ENCODE measurements at regions not wholly inside any gene's neighbourhood (a gene's known extent, or its start where the extent isn't known, plus 50 kb on each side); places are given as distances from the start of the nearest gene placed in this dataset.

DNA sequence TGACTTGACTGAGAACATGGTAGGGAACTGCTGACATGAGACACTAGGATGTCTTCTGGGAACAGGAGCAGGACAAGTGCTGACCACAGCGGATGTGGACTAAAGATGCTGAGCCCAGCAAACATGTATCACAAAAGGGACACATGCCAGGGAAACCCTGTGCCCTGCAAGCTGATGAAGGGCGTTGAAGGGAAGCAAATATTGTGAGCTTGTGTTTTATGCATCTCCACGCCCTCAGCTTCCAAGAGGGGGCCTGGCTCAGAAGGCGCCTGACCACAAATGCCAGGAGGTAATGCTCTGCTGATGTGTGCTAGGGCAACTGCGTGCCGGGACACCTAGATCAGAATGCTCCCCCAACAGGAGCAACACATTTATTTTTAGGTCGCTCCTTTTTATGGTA is 207.3 kb downstream of the CXCL12 start:
- TF ChIP-seq, protein P1, sequence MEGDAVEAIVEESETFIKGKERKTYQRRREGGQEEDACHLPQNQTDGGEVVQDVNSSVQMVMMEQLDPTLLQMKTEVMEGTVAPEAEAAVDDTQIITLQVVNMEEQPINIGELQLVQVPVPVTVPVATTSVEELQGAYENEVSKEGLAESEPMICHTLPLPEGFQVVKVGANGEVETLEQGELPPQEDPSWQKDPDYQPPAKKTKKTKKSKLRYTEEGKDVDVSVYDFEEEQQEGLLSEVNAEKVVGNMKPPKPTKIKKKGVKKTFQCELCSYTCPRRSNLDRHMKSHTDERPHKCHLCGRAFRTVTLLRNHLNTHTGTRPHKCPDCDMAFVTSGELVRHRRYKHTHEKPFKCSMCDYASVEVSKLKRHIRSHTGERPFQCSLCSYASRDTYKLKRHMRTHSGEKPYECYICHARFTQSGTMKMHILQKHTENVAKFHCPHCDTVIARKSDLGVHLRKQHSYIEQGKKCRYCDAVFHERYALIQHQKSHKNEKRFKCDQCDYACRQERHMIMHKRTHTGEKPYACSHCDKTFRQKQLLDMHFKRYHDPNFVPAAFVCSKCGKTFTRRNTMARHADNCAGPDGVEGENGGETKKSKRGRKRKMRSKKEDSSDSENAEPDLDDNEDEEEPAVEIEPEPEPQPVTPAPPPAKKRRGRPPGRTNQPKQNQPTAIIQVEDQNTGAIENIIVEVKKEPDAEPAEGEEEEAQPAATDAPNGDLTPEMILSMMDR (conservative IDR thresholded peaks at IDR 0.05), result no peak
- TF ChIP-seq ZFX (IDR thresholded peaks at IDR 0.05), result no peak
